GM19035 (cell line): ENCODE measurements at regions not wholly inside any gene's neighbourhood (a gene's known extent, or its start where the extent isn't known, plus 50 kb on each side); places are given as distances from the start of the nearest gene placed in this dataset.
"Not testable (repeated sequence)": the region's sequence is repeated elsewhere in the genome, so short reads cannot be mapped to it uniquely, and the experiment has no call there.

ENCODE experiments used
- ATAC-seq: cut with Tn5 transposase; IDR thresholded peaks from one replicate; pipeline ENCODE4 v1.9.1; 2021; ENCODE audit not compliant: unreplicated experiment

- no peak for ATAC-seq
Measured at GRCh38 chr6:153574231-153574630, 443.1 kb upstream of the RGS17 start.

- ATAC-seq, result no peak
Measured at GRCh38 chr6:153572371-153572770, 441.3 kb upstream of the RGS17 start.

- ATAC-seq, result no peak
Measured at GRCh38 chr6:153568628-153569027, 437.5 kb upstream of the RGS17 start.

- ATAC-seq, result no peak
Measured at GRCh38 chr6:153564803-153565202, 433.7 kb upstream of the RGS17 start.

- no peak for ATAC-seq
Measured at GRCh38 chr6:153563001-153563400, 431.9 kb upstream of the RGS17 start.

- peak; percentile 59 for ATAC-seq
Measured at GRCh38 chr6:153553627-153554026, 422.5 kb upstream of the RGS17 start.

- no peak for ATAC-seq
Measured at GRCh38 chr6:153539602-153540001, 408.5 kb upstream of the RGS17 start.

- no peak for ATAC-seq
Measured at GRCh38 chr6:153538491-153538890, 407.4 kb upstream of the RGS17 start.

GRCh38 chr6:153537422-153537821, 406.3 kb upstream of the RGS17 start:
- ATAC-seq, result no peak

- no peak for ATAC-seq
Measured at GRCh38 chr6:153526479-153526878, 395.4 kb upstream of the RGS17 start.

- ATAC-seq, result no peak
Measured at GRCh38 chr6:153525998-153526397, 394.9 kb upstream of the RGS17 start.

GRCh38 chr6:153523390-153523789, 392.3 kb upstream of the RGS17 start:
- ATAC-seq, result no peak

GRCh38 chr6:153511896-153512496, 380.9 kb upstream of the RGS17 start:
- peak; percentile 91 for ATAC-seq

GRCh38 chr6:153503810-153504209, 372.7 kb upstream of the RGS17 start:
- no peak for ATAC-seq

- ATAC-seq, result no peak
Measured at GRCh38 chr6:153493501-153493900, 362.4 kb upstream of the RGS17 start.

GRCh38 chr6:153489479-153489878, 358.4 kb upstream of the RGS17 start:
- no peak for ATAC-seq

GRCh38 chr6:153488267-153488666, 357.2 kb upstream of the RGS17 start:
- no peak for ATAC-seq

GRCh38 chr6:153485072-153485471, 354.0 kb upstream of the RGS17 start:
- ATAC-seq, result no peak

GRCh38 chr6:153484056-153484455, 353.0 kb upstream of the RGS17 start:
- ATAC-seq, result no peak

GRCh38 chr6:153476243-153476642, 345.2 kb upstream of the RGS17 start:
- no peak for ATAC-seq

GRCh38 chr6:153465050-153465449, 334.0 kb upstream of the RGS17 start:
- no peak for ATAC-seq

- ATAC-seq, result no peak
Measured at GRCh38 chr6:153449279-153449678, 318.2 kb upstream of the RGS17 start.

GRCh38 chr6:153442749-153443148, 311.7 kb upstream of the RGS17 start:
- ATAC-seq, result not testable (repeated sequence)
